ENCODE measurements at regions not wholly inside any gene's neighbourhood (a gene's known extent, or its start where the extent isn't known, plus 50 kb on each side); places are given as distances from the start of the nearest gene placed in this dataset.

DNA sequence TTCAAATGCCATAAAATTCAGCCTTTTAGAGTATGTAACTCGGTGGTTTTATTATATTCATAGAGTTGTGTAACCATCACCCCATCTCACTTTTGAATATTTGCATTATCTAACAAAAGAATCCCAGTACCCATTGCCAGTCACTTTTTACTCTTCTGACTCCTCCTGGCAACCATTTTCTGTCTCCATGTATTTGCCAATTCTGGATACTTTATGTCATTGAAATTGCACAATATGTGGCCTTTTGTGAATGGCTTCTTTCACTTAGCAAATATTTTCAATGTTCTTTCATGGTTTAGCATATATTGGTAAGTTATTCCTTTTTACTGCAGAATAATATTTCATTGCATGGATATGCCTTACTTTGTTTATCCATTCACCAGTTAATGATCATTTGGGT, 79.9 kb downstream of the SLIT2 start:
- no peak overlapping the region for H2AFZ ChIP-seq (ENCODE audit: low read length)
- no peaks in the 10 kb centered on the region for H3K79me2 ChIP-seq (ENCODE audit: insufficient read depth, low read length)
- H4K20me1 ChIP-seq (ENCODE audit: insufficient read depth, low read length): no peaks in the 10 kb centered on the region
- H3K4me2 ChIP-seq (ENCODE audit: low read length): no peak overlapping the region
- H3F3A ChIP-seq (ENCODE audit: insufficient read depth, low read length): no peaks in the 10 kb centered on the region
- H3K36me3 ChIP-seq (ENCODE audit: insufficient read depth, low read length): no peaks in the 10 kb centered on the region
- H3K9me2 ChIP-seq (ENCODE audit: low read depth, low read length): no peaks in the 10 kb centered on the region
- H3K4me3 ChIP-seq (ENCODE audit: low read depth, low read length, poor library complexity, severe bottlenecking): no peak overlapping the region
- H3K4me1 ChIP-seq (ENCODE audit: insufficient read depth, low read length, severe bottlenecking): no peaks in the 10 kb centered on the region
- H3K27ac ChIP-seq (ENCODE audit: low read depth, low read length, poor library complexity, severe bottlenecking): no peak overlapping the region
- TF ChIP-seq EZH2 (IDR thresholded peaks at IDR 0.05; ENCODE audit: borderline replicate concordance, low read length): no peak
- TF ChIP-seq, protein P1, sequence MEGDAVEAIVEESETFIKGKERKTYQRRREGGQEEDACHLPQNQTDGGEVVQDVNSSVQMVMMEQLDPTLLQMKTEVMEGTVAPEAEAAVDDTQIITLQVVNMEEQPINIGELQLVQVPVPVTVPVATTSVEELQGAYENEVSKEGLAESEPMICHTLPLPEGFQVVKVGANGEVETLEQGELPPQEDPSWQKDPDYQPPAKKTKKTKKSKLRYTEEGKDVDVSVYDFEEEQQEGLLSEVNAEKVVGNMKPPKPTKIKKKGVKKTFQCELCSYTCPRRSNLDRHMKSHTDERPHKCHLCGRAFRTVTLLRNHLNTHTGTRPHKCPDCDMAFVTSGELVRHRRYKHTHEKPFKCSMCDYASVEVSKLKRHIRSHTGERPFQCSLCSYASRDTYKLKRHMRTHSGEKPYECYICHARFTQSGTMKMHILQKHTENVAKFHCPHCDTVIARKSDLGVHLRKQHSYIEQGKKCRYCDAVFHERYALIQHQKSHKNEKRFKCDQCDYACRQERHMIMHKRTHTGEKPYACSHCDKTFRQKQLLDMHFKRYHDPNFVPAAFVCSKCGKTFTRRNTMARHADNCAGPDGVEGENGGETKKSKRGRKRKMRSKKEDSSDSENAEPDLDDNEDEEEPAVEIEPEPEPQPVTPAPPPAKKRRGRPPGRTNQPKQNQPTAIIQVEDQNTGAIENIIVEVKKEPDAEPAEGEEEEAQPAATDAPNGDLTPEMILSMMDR (IDR thresholded peaks at IDR 0.05; ENCODE audit: low read length): no peak
- no peak overlapping the region for H3K9ac ChIP-seq (ENCODE audit: low read length)
- no peaks in the 10 kb centered on the region for H3K9me3 ChIP-seq (ENCODE audit: low read length)
- H3K27me3 ChIP-seq (ENCODE audit: insufficient read depth, low read length): no peaks in the 10 kb centered on the region

GRCh38 chr4:20333141-20333715, 81.5 kb downstream of the SLIT2 start:
- Histone ChIP-seq H3F3A (ENCODE audit: insufficient read depth, low read length) (no peaks in the 10 kb centered on the region), H3K9ac (ENCODE audit: low read length) (no peak overlapping the region), H3K9me2 (ENCODE audit: low read depth, low read length) (no peaks in the 10 kb centered on the region), H2AFZ (ENCODE audit: low read length) (no peak overlapping the region), H3K4me2 (ENCODE audit: low read length) (no peak overlapping the region), H4K20me1 (ENCODE audit: insufficient read depth, low read length) (no peaks in the 10 kb centered on the region), H3K4me3 (ENCODE audit: low read depth, low read length, poor library complexity, severe bottlenecking) (no peak overlapping the region), H3K27ac (ENCODE audit: low read depth, low read length, poor library complexity, severe bottlenecking) (no peak overlapping the region), H3K4me1 (ENCODE audit: insufficient read depth, low read length, severe bottlenecking) (no peaks in the 10 kb centered on the region), H3K9me3 (ENCODE audit: low read length) (no peaks in the 10 kb centered on the region), H3K27me3 (ENCODE audit: insufficient read depth, low read length) (no peaks in the 10 kb centered on the region), H3K79me2 (ENCODE audit: insufficient read depth, low read length) (no peaks in the 10 kb centered on the region), H3K36me3 (ENCODE audit: insufficient read depth, low read length) (no peaks in the 10 kb centered on the region)
- no peak for TF ChIP-seq EZH2 (IDR thresholded peaks at IDR 0.05; ENCODE audit: borderline replicate concordance, low read length)
- TF ChIP-seq, protein P1 (IDR thresholded peaks at IDR 0.05; ENCODE audit: low read length): no peak

- H3K27me3 ChIP-seq (ENCODE audit: insufficient read depth, low read length): no peaks in the 10 kb centered on the region
- TF ChIP-seq, protein P1 (IDR thresholded peaks at IDR 0.05; ENCODE audit: low read length): no peak
- H3F3A ChIP-seq (ENCODE audit: insufficient read depth, low read length): no peaks in the 10 kb centered on the region
- H3K9ac ChIP-seq (ENCODE audit: low read length): no peak overlapping the region
- H4K20me1 ChIP-seq (ENCODE audit: insufficient read depth, low read length): no peaks in the 10 kb centered on the region
- no peaks in the 10 kb centered on the region for H3K9me2 ChIP-seq (ENCODE audit: low read depth, low read length)
- H3K27ac ChIP-seq (ENCODE audit: low read depth, low read length, poor library complexity, severe bottlenecking): no peak overlapping the region
- no peak overlapping the region for H2AFZ ChIP-seq (ENCODE audit: low read length)
- H3K4me1 ChIP-seq (ENCODE audit: insufficient read depth, low read length, severe bottlenecking): no peaks in the 10 kb centered on the region
- no peaks in the 10 kb centered on the region for H3K79me2 ChIP-seq (ENCODE audit: insufficient read depth, low read length)
- no peaks in the 10 kb centered on the region for H3K9me3 ChIP-seq (ENCODE audit: low read length)
- H3K36me3 ChIP-seq (ENCODE audit: insufficient read depth, low read length): no peaks in the 10 kb centered on the region
- H3K4me3 ChIP-seq (ENCODE audit: low read depth, low read length, poor library complexity, severe bottlenecking): no peak overlapping the region
- H3K4me2 ChIP-seq (ENCODE audit: low read length): no peak overlapping the region
Observed at GRCh38 chr4:20337261-20337664, 85.6 kb downstream of the SLIT2 start.

Data from OCI-LY1 (cell line).